ENCODE measurements at regions not wholly inside any gene's neighbourhood (a gene's known extent, or its start where the extent isn't known, plus 50 kb on each side); places are given as distances from the start of the nearest gene placed in this dataset.

DNA sequence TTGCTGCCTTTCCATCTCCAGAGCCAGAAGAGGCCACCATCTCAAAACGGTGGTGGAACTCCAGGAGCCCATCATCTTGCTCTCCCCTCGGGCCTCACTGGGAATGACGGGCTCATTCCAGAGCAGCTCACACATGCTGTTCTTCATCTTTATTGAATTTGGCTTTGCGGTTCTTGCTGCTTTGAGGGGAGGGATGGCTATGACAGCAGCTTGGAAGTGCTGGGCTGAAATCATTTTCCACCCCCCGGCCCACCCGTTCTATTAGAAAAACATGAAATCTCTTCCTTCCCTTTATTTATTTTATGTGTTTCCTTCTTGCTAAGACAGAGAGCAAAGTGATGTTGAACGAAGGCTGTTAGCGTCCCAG is 149.8 kb upstream of the RPL38 start:
- in situ Hi-C loops (cut with HindIII; ENCODE audit: low pct_unique_long_range_greater_than_20kb, low sequenced_read_pairs) (no loop called here), intact Hi-C loops (cut with micrococcal nuclease; ENCODE audit: unreplicated experiment) (no loop called here)
- H3K4me3 ChIP-seq (ENCODE audit: low read depth in 2 of 2, low read length in 2 of 2), result no peak overlapping the region
- ATAC-seq, result no peak
- H3K27ac ChIP-seq (ENCODE audit: low read length), result no peak overlapping the region
- H3K4me1 ChIP-seq (ENCODE audit: control insufficient read depth, insufficient read depth, low read length), result no peaks in the 10 kb centered on the region
- peaks cover 28% of the 10 kb centered on the region for H3K27me3 ChIP-seq (ENCODE audit: control insufficient read depth, insufficient read depth, low read length)
- H3K36me3 ChIP-seq (ENCODE audit: control insufficient read depth, insufficient read depth, low read length), result no peaks in the 10 kb centered on the region
- no TSS peak for BruUV-seq (replicated peaks)
- ChIA-PET CTCF (no interaction called here), POLR2A (no interaction called here)
- TF ChIP-seq TCF7L2 (IDR thresholded peaks at IDR 0.05; ENCODE audit: low read depth, low read length) (no peak), REST (IDR thresholded peaks at IDR 0.05; ENCODE audit: insufficient read depth in 1 of 2, low read depth in 2 of 2, low read length in 1 of 2) (no peak), POLR2AphosphoS5 (IDR thresholded peaks at IDR 0.05; ENCODE audit: low read depth, low read length) (no peak), SIN3A (IDR thresholded peaks at IDR 0.05; ENCODE audit: borderline replicate concordance, insufficient read depth, low read depth, low read length) (no peak)
- TF ChIP-seq, protein P1, sequence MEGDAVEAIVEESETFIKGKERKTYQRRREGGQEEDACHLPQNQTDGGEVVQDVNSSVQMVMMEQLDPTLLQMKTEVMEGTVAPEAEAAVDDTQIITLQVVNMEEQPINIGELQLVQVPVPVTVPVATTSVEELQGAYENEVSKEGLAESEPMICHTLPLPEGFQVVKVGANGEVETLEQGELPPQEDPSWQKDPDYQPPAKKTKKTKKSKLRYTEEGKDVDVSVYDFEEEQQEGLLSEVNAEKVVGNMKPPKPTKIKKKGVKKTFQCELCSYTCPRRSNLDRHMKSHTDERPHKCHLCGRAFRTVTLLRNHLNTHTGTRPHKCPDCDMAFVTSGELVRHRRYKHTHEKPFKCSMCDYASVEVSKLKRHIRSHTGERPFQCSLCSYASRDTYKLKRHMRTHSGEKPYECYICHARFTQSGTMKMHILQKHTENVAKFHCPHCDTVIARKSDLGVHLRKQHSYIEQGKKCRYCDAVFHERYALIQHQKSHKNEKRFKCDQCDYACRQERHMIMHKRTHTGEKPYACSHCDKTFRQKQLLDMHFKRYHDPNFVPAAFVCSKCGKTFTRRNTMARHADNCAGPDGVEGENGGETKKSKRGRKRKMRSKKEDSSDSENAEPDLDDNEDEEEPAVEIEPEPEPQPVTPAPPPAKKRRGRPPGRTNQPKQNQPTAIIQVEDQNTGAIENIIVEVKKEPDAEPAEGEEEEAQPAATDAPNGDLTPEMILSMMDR (IDR thresholded peaks at IDR 0.05), result no peak
- DNase-seq (ENCODE audit: low read depth, low spot score), result no peak
- H3K9me3 ChIP-seq (ENCODE audit: control insufficient read depth, insufficient read depth, low read depth, low read length), result no peaks in the 10 kb centered on the region

DNA sequence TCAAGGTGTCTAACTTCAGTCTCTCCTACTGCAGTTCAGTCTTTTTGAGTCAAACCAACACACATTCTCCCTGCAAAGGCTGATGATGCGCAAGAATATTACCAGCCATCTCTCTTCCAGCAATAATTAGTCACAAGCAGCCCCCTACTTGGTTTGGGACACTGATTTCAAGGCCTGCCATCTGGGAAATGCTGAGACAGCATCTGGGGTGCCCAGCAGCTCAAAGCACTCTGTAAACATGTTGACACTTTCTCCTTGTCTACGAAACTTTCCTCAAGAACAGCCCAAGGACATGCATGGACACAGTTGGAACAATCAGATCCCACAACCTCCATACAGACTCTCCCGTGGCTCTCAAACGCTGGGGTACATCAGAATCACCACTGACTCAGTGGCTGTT is 149.2 kb upstream of the RPL38 start:
- ATAC-seq (no peak), DNase-seq (ENCODE audit: low read depth, low spot score) (no peak)
- Histone ChIP-seq H3K27me3 (ENCODE audit: control insufficient read depth, insufficient read depth, low read length) (peaks cover 29% of the 10 kb centered on the region), H3K36me3 (ENCODE audit: control insufficient read depth, insufficient read depth, low read length) (no peaks in the 10 kb centered on the region), H3K9me3 (ENCODE audit: control insufficient read depth, insufficient read depth, low read depth, low read length) (no peaks in the 10 kb centered on the region), H3K27ac (ENCODE audit: low read length) (no peak overlapping the region), H3K4me3 (ENCODE audit: low read depth in 2 of 2, low read length in 2 of 2) (no peak overlapping the region), H3K4me1 (ENCODE audit: control insufficient read depth, insufficient read depth, low read length) (no peaks in the 10 kb centered on the region)
- in situ Hi-C loops (cut with HindIII; ENCODE audit: low pct_unique_long_range_greater_than_20kb, low sequenced_read_pairs), result no loop called here
- intact Hi-C loops (cut with micrococcal nuclease; ENCODE audit: unreplicated experiment), result no loop called here
- ChIA-PET POLR2A (no interaction called here), CTCF (no interaction called here)
- TF ChIP-seq REST (IDR thresholded peaks at IDR 0.05; ENCODE audit: insufficient read depth in 1 of 2, low read depth in 2 of 2, low read length in 1 of 2) (no peak), POLR2AphosphoS5 (IDR thresholded peaks at IDR 0.05; ENCODE audit: low read depth, low read length) (no peak), SIN3A (IDR thresholded peaks at IDR 0.05; ENCODE audit: borderline replicate concordance, insufficient read depth, low read depth, low read length) (no peak), TCF7L2 (IDR thresholded peaks at IDR 0.05; ENCODE audit: low read depth, low read length) (no peak)
- TF ChIP-seq, protein P1 (IDR thresholded peaks at IDR 0.05), result no peak
- BruUV-seq (replicated peaks), result no TSS peak

Measured in Panc1 (cell line).